ENCODE measurements at regions not wholly inside any gene's neighbourhood (a gene's known extent, or its start where the extent isn't known, plus 50 kb on each side); places are given as distances from the start of the nearest gene placed in this dataset.

- Histone ChIP-seq H3K27ac (ENCODE audit: low read length) (no peak overlapping the region), H2AFZ (ENCODE audit: low read depth, low read length) (no peak overlapping the region), H3K9me2 (ENCODE audit: insufficient read depth, low read length) (no peaks in the 10 kb centered on the region), H3F3A (ENCODE audit: insufficient read depth, low read length, poor library complexity, severe bottlenecking) (no peaks in the 10 kb centered on the region), H3K4me3 (ENCODE audit: low read length) (no peak overlapping the region), H3K4me2 (ENCODE audit: low read length) (no peak overlapping the region), H3K36me3 (ENCODE audit: insufficient read depth, low read length) (no peaks in the 10 kb centered on the region), H3K9ac (ENCODE audit: low read length) (no peak overlapping the region), H3K9me3 (ENCODE audit: low read length) (no peaks in the 10 kb centered on the region), H3K79me2 (replicated peaks; ENCODE audit: insufficient read depth, low read length) (no peaks in the 10 kb centered on the region), H3K27me3 (ENCODE audit: insufficient read depth, low read depth, low read length) (no peaks in the 10 kb centered on the region), H4K20me1 (ENCODE audit: insufficient read depth) (no peaks in the 10 kb centered on the region)
- TF ChIP-seq CTCF (IDR thresholded peaks at IDR 0.05; ENCODE audit: poor library complexity, severe bottlenecking) (no peak), SMC3 (conservative IDR thresholded peaks at IDR 0.05; ENCODE audit: poor library complexity) (no peak), REST (IDR thresholded peaks at IDR 0.05; ENCODE audit: borderline replicate concordance) (no peak), MXI1 (conservative IDR thresholded peaks at IDR 0.05; ENCODE audit: poor library complexity, severe bottlenecking) (no peak), POLR2AphosphoS5 (IDR thresholded peaks at IDR 0.05) (no peak), EZH2 (IDR thresholded peaks at IDR 0.05; ENCODE audit: borderline replicate concordance, insufficient read depth, low read length, poor library complexity, severe bottlenecking) (no peak), RAD21 (conservative IDR thresholded peaks at IDR 0.05) (no peak), EP300 (conservative IDR thresholded peaks at IDR 0.05; ENCODE audit: poor library complexity, severe bottlenecking) (no peak), TAF1 (IDR thresholded peaks at IDR 0.05; ENCODE audit: low read depth) (no peak)
Measured at GRCh38 chr1:198809247-198809646, 170.4 kb downstream of the PTPRC start.

GRCh38 chr1:198811449-198811848 lies 172.6 kb downstream of the PTPRC start:
- no peak overlapping the region for H3K4me3 ChIP-seq (ENCODE audit: low read length)
- no peak overlapping the region for H3K27ac ChIP-seq (ENCODE audit: low read length)
- H3F3A ChIP-seq (ENCODE audit: insufficient read depth, low read length, poor library complexity, severe bottlenecking): no peaks in the 10 kb centered on the region
- no peaks in the 10 kb centered on the region for H3K9me3 ChIP-seq (ENCODE audit: low read length)
- H3K79me2 ChIP-seq (replicated peaks; ENCODE audit: insufficient read depth, low read length): no peaks in the 10 kb centered on the region
- no peaks in the 10 kb centered on the region for H3K9me2 ChIP-seq (ENCODE audit: insufficient read depth, low read length)
- no peak overlapping the region for H2AFZ ChIP-seq (ENCODE audit: low read depth, low read length)
- no peak overlapping the region for H3K9ac ChIP-seq (ENCODE audit: low read length)
- no peaks in the 10 kb centered on the region for H3K36me3 ChIP-seq (ENCODE audit: insufficient read depth, low read length)
- TF ChIP-seq EZH2 (IDR thresholded peaks at IDR 0.05; ENCODE audit: borderline replicate concordance, insufficient read depth, low read length, poor library complexity, severe bottlenecking) (no peak), EP300 (conservative IDR thresholded peaks at IDR 0.05; ENCODE audit: poor library complexity, severe bottlenecking) (no peak), CTCF (IDR thresholded peaks at IDR 0.05; ENCODE audit: poor library complexity, severe bottlenecking) (no peak), REST (IDR thresholded peaks at IDR 0.05; ENCODE audit: borderline replicate concordance) (no peak), POLR2AphosphoS5 (IDR thresholded peaks at IDR 0.05) (no peak), MXI1 (conservative IDR thresholded peaks at IDR 0.05; ENCODE audit: poor library complexity, severe bottlenecking) (no peak), TAF1 (IDR thresholded peaks at IDR 0.05; ENCODE audit: low read depth) (no peak), RAD21 (conservative IDR thresholded peaks at IDR 0.05) (no peak)
- H3K4me2 ChIP-seq (ENCODE audit: low read length): no peak overlapping the region
- no peaks in the 10 kb centered on the region for H3K27me3 ChIP-seq (ENCODE audit: insufficient read depth, low read depth, low read length)
- no peaks in the 10 kb centered on the region for H4K20me1 ChIP-seq (ENCODE audit: insufficient read depth)

Measured in neural cell (in vitro differentiated cells).